Thyroid gland (tissue), 4 donors: ENCODE measurements at regions not wholly inside any gene's neighbourhood (a gene's known extent, or its start where the extent isn't known, plus 50 kb on each side); places are given as distances from the start of the nearest gene placed in this dataset.

Experiments
- DNase-seq, 2 donors: peaks; one replicate each; pipeline ENCODE4 v3.0.0-alpha.2; 2019
- H3K27ac ChIP-seq, 3 donors: fragments of 200-600 bp; sonication (generic); 1 replicate in 2 of 3; 2 replicates in 1 of 3; pipeline ENCODE4 v1.5.1; 2016 to 2019; ENCODE audit warnings: mild to moderate bottlenecking in 1 of 3, moderate library complexity in 1 of 3
- H3K27me3 ChIP-seq: fragments of 200-600 bp; sonication (generic); one replicate; pipeline ENCODE4 v1.5.1; 2019
- H3K36me3 ChIP-seq, 2 donors: fragments of 200-600 bp; sonication (generic); one replicate each; pipeline ENCODE4 v1.5.1; 2016 to 2019
- H3K4me1 ChIP-seq, 2 donors: fragments of 200-600 bp; sonication (generic); one replicate each; pipeline ENCODE4 v1.5.1; 2017 to 2019
- H3K4me3 ChIP-seq, 3 donors: fragments of 200-600 bp; sonication (generic); replicated peaks in 1 of 3; 1 replicate in 2 of 3; 2 replicates in 1 of 3; pipeline ENCODE4 v1.5.1; 2016; ENCODE audit warnings: mild to moderate bottlenecking in 1 of 3
- H3K9me3 ChIP-seq: fragments of 200-600 bp; sonication (generic); one replicate; pipeline ENCODE4 v1.5.1; 2017
- POLR2A ChIP-seq, 2 donors: fragments of 450-650 bp; IDR thresholded peaks; one replicate each; pipeline ENCODE4 v1.6.1; 2017; ENCODE audit warnings: antibody characterized with exemption in 2 of 2, mild to moderate bottlenecking in 2 of 2, moderate library complexity in 1 of 2
- WGBS, 2 donors: methylation state at CpG; one replicate each; pipeline ENCODE4 v1.1.5; 2017; 5-methylcytosine and 5-hydroxymethylcytosine counted together
- intact Hi-C: fragments of 100-400 bp; cut with DNase I; formaldehyde crosslinking; loops from one replicate; pipeline ENCODE4 v1.15.1; 2023
- TF ChIP-seq, protein P1 (sequence below), 6 experiments: fragments of 200-600 bp in 3 of 6; fragments of 450-650 bp in 3 of 6; sonication (generic) in 3 of 6; IDR thresholded peaks; one replicate each; pipeline ENCODE4 v1.5.1; 2016 to 2019; ENCODE audit warnings: antibody characterized with exemption in 6 of 6, mild to moderate bottlenecking in 2 of 6, inconsistent platforms in 1 of 6, moderate library complexity in 1 of 6

DNA sequence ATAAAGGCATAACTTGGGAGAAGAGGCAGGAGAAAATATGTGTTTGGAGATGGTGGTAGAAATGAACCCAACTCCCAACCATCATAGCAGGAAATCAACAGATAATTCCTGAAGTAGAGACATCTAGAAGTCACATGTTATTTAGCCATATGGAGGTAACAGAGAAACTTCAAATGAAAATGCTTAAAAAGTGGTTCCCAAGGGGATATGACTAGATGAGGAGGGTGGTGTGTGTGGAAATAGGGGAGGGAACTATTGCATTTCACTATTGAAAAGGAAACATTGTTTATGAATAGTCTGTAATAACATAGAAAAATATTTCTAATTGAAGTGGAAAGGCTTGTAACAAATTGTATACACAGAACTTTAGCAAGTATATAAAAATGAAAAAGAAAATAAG is 412.0 kb downstream of the SHISA9 start:
- no peaks in the 10 kb centered on the region for H3K9me3 ChIP-seq
- H3K27ac ChIP-seq: no peak overlapping the region
- intact Hi-C loops: no loop called here
- no peak for DNase-seq
- no peak overlapping the region for H3K4me3 ChIP-seq
- no peaks in the 10 kb centered on the region for H3K4me1 ChIP-seq
- TF ChIP-seq, protein P1, sequence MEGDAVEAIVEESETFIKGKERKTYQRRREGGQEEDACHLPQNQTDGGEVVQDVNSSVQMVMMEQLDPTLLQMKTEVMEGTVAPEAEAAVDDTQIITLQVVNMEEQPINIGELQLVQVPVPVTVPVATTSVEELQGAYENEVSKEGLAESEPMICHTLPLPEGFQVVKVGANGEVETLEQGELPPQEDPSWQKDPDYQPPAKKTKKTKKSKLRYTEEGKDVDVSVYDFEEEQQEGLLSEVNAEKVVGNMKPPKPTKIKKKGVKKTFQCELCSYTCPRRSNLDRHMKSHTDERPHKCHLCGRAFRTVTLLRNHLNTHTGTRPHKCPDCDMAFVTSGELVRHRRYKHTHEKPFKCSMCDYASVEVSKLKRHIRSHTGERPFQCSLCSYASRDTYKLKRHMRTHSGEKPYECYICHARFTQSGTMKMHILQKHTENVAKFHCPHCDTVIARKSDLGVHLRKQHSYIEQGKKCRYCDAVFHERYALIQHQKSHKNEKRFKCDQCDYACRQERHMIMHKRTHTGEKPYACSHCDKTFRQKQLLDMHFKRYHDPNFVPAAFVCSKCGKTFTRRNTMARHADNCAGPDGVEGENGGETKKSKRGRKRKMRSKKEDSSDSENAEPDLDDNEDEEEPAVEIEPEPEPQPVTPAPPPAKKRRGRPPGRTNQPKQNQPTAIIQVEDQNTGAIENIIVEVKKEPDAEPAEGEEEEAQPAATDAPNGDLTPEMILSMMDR (IDR thresholded peaks at IDR 0.05): no peak
- no peak for TF ChIP-seq POLR2A (IDR thresholded peaks at IDR 0.05)
- H3K36me3 ChIP-seq: no peaks in the 10 kb centered on the region
- H3K27me3 ChIP-seq: no peaks in the 10 kb centered on the region

DNA sequence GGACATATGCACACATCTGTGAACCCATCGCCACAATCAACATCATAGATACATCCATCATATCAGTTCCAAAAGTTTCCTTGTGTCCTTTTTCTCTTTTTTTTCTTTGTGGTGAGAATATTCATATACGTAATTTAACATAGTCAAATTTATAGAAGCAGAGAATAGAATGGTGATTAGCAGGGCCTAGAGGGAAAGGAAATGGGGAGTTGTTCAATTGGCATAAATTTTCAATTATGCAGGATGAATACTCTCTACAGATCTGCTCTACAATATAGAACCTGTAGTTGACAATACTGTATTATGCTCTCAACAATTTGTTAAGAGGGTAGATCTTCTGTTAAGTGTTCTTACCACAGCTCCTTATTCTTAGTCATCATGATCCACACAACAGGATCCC is 413.2 kb downstream of the SHISA9 start:
- no peak for TF ChIP-seq POLR2A (IDR thresholded peaks at IDR 0.05)
- TF ChIP-seq, protein P1 (IDR thresholded peaks at IDR 0.05): no peak
- Histone ChIP-seq H3K36me3 (no peaks in the 10 kb centered on the region), H3K27me3 (no peaks in the 10 kb centered on the region), H3K27ac (no peak overlapping the region), H3K4me1 (no peaks in the 10 kb centered on the region), H3K9me3 (no peaks in the 10 kb centered on the region), H3K4me3 (no peak overlapping the region)
- intact Hi-C loops: no loop called here
- WGBS, 2 donors: 48 to 92% methylated on average over 2 of the region's 2 CpGs
- no peak for DNase-seq

DNA sequence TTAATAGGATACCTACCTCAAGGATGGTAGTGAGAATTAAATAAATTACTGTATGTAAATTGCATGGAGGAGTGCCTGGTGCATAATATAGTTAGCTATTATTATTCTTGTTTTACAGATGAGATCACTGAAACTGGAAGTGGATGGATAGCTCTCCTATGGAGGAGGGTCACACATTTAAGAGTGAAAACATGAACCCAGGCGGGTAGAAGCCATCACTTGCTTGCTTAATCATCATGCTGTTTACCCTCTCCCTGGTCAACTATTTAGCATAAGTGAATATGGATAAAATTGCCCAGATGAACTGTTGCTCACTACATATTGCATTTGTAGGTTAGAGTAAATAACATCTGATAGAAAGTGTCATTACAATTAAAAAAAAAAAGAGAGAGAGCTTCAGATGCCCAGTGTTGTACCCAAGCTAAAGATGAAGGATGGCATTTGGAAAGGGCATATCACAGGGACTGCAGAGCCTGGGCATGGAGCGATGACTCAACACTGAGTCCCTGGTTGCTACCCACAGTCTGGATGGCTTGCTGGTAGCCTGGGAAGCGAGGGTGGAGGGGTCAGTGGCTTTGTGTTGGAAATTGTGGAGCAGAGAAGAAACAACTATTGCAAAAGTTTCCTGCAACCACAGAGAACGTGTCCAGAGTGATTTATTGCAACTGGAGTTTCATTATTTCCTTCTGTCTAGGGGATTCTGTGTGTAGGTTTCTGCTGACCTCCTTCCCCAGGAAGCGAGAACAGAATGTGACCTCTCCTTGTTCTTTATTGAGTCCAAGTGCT is 414.4 kb downstream of the SHISA9 start:
- no peaks in the 10 kb centered on the region for H3K9me3 ChIP-seq
- H3K4me3 ChIP-seq: no peak overlapping the region
- TF ChIP-seq POLR2A (IDR thresholded peaks at IDR 0.05): no peak
- TF ChIP-seq, protein P1 (IDR thresholded peaks at IDR 0.05): no peak
- DNase-seq: no peak
- no peaks in the 10 kb centered on the region for H3K36me3 ChIP-seq
- no peaks in the 10 kb centered on the region for H3K4me1 ChIP-seq
- intact Hi-C loops: no loop called here
- no peaks in the 10 kb centered on the region for H3K27me3 ChIP-seq
- 65 to 72% methylated on average over 5 of the region's 5 CpGs for WGBS, 2 donors
- no peak overlapping the region for H3K27ac ChIP-seq

DNA sequence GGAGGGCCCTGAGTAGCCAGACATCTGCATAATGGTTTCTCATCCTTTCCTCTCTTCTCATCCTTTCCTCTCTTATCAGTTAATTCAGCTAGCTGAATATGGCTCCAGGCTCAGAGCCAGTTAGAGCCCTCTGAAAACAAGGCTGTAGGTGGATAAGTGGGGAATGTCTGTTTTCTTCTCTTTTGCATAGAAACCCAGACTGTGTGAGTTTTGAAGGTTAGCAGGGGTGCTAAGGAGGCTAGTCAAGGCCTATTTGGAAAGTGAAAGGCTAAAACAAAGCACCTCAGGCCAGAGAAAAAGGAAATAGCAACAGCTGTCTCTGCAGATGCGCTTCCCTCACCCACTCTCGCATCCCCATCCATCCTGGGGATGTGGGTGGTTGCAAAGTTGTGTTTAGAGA is 420.9 kb downstream of the SHISA9 start:
- Histone ChIP-seq H3K27ac (no peak overlapping the region), H3K4me1 (no peaks in the 10 kb centered on the region), H3K27me3 (no peaks in the 10 kb centered on the region), H3K9me3 (no peaks in the 10 kb centered on the region), H3K36me3 (no peaks in the 10 kb centered on the region), H3K4me3 (no peak overlapping the region)
- DNase-seq: no peak
- no peak for TF ChIP-seq POLR2A (IDR thresholded peaks at IDR 0.05)
- TF ChIP-seq, protein P1 (IDR thresholded peaks at IDR 0.05): no peak
- 48 to 54% methylated on average over 2 of the region's 2 CpGs for WGBS, 2 donors
- intact Hi-C loops: no loop called here

DNA sequence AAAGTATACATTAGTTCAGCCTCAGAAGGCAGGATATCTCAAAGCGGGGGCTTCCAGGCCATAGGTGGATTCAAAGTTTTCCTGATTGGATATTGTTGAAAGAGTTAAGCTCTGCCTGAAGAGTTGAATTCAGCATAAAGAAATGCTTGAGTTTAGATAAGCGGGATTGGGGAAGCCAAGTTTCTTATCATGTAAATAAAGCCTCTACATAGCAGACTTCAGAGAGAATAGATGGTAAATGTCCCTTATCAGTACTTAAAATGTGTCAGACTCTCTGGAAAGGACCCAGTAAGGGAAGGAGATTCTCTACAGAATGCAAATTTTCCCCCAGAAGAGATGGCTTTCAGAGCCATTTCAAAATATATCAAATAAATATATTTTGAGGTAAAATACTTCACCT is 423.5 kb downstream of the SHISA9 start:
- intact Hi-C loops: no loop called here
- no peak overlapping the region for H3K27ac ChIP-seq
- WGBS, 2 donors: 66 to 70% methylated on average over 2 of the region's 2 CpGs
- no peaks in the 10 kb centered on the region for H3K27me3 ChIP-seq
- no peaks in the 10 kb centered on the region for H3K36me3 ChIP-seq
- TF ChIP-seq, protein P1 (IDR thresholded peaks at IDR 0.05): no peak
- no peak for TF ChIP-seq POLR2A (IDR thresholded peaks at IDR 0.05)
- H3K4me1 ChIP-seq: no peaks in the 10 kb centered on the region
- no peak for DNase-seq
- no peaks in the 10 kb centered on the region for H3K9me3 ChIP-seq
- H3K4me3 ChIP-seq: no peak overlapping the region
